Epithelial cell of proximal tubule (primary cell): ENCODE measurements at regions not wholly inside any gene's neighbourhood (a gene's known extent, or its start where the extent isn't known, plus 50 kb on each side); places are given as distances from the start of the nearest gene placed in this dataset.

Source experiments
- DNase-seq: peaks from one replicate; pipeline ENCODE4 v3.0.0-alpha.2; 2011; ENCODE audit warnings: low read depth
- H3K4me3 ChIP-seq: 2 replicates; pipeline ENCODE4 v1.5.1; 2011; ENCODE audit warnings: low read depth, mild to moderate bottlenecking, low read length
- CTCF ChIP-seq: conservative IDR thresholded peaks from 2 replicates; pipeline ENCODE4 v1.5.1; 2012; ENCODE audit warnings: low read depth, mild to moderate bottlenecking, low read length

GRCh38 chr10:10164848-10165247 is 852.8 kb upstream of the CELF2 start:
- TF ChIP-seq CTCF: no peak
- no peak for DNase-seq
- no peak overlapping the region for H3K4me3 ChIP-seq

- DNase-seq: no peak
- no peak overlapping the region for H3K4me3 ChIP-seq
- no peak for TF ChIP-seq CTCF
These were observed 852.3 kb upstream of the CELF2 start for GRCh38 chr10:10165415-10165814.

- DNase-seq: no peak
- TF ChIP-seq CTCF: no peak
- H3K4me3 ChIP-seq: no peak overlapping the region
These were observed 839.2 kb upstream of the CELF2 start for GRCh38 chr10:10178476-10178875.

- TF ChIP-seq CTCF: no peak
- H3K4me3 ChIP-seq: no peak overlapping the region
- no peak for DNase-seq
These were observed 823.8 kb upstream of the CELF2 start for GRCh38 chr10:10193848-10194247.

GRCh38 chr10:10196701-10197100 is 821.0 kb upstream of the CELF2 start:
- no peak overlapping the region for H3K4me3 ChIP-seq
- no peak for DNase-seq
- no peak for TF ChIP-seq CTCF

GRCh38 chr10:10197423-10197822 is 820.2 kb upstream of the CELF2 start:
- H3K4me3 ChIP-seq: no peak overlapping the region
- no peak for DNase-seq
- TF ChIP-seq CTCF: no peak

- no peak overlapping the region for H3K4me3 ChIP-seq
- TF ChIP-seq CTCF: no peak
- DNase-seq: no peak
These were observed 819.3 kb upstream of the CELF2 start for GRCh38 chr10:10198363-10198762.
